Liver (tissue), 7 donors: ENCODE measurements at regions not wholly inside any gene's neighbourhood (a gene's known extent, or its start where the extent isn't known, plus 50 kb on each side); places are given as distances from the start of the nearest gene placed in this dataset.

Experiments used
- DNase-seq: peaks from one replicate; pipeline ENCODE4 v3.0.0-alpha.2; 2017; ENCODE audit warnings: low spot score
- H3K27ac ChIP-seq, 2 donors: one replicate each; pipeline ENCODE4 v1.7.0; 2013; ENCODE audit warnings: inconsistent platforms in 2 of 2, low read length in 2 of 2, control low read depth in 1 of 2, low read depth in 1 of 2, mild to moderate bottlenecking in 1 of 2
- H3K27me3 ChIP-seq, 4 donors: one replicate each; pipeline versions ENCODE4 v1.6.1 to v1.7.0; 2013; ENCODE audit warnings: low read length in 3 of 4, inconsistent platforms in 1 of 4, mild to moderate bottlenecking in 1 of 4, moderate library complexity in 1 of 4; ENCODE audit not compliant: control insufficient read depth in 4 of 4, insufficient read depth in 4 of 4
- H3K36me3 ChIP-seq, 4 donors: one replicate each; pipeline versions ENCODE4 v1.6.1 to v1.7.0; 2013; ENCODE audit warnings: low read length in 3 of 4, mild to moderate bottlenecking in 3 of 4, low read depth in 1 of 4, moderate library complexity in 1 of 4; ENCODE audit not compliant: control insufficient read depth in 4 of 4, insufficient read depth in 3 of 4
- H3K4me1 ChIP-seq, 4 donors: one replicate each; pipeline versions ENCODE4 v1.6.1 to v1.7.0; 2013; ENCODE audit warnings: low read length in 3 of 4, mild to moderate bottlenecking in 3 of 4, moderate library complexity in 1 of 4; ENCODE audit not compliant: control insufficient read depth in 4 of 4, insufficient read depth in 4 of 4
- H3K4me3 ChIP-seq, 3 donors: one replicate each; pipeline versions ENCODE4 v1.6.1 to v1.7.0; 2013; ENCODE audit warnings: low read length in 3 of 3, control low read depth in 1 of 3, low read depth in 1 of 3, mild to moderate bottlenecking in 1 of 3
- H3K9ac ChIP-seq, 2 donors: one replicate each; pipeline ENCODE4 v1.7.0; 2013; ENCODE audit warnings: low read length in 2 of 2, mild to moderate bottlenecking in 2 of 2, moderate library complexity in 2 of 2, control low read depth in 1 of 2, low read depth in 1 of 2
- H3K9me3 ChIP-seq, 4 donors: one replicate each; pipeline versions ENCODE4 v1.6.1 to v1.7.0; 2013; ENCODE audit warnings: low read length in 3 of 4; ENCODE audit not compliant: control insufficient read depth in 4 of 4
- FOXA1 ChIP-seq: IDR thresholded peaks from 2 replicates; pipeline ENCODE4 v1.6.1; 2016; ENCODE audit warnings: antibody characterized with exemption
- GABPA ChIP-seq, 2 donors: IDR thresholded peaks in 1 of 2; conservative IDR thresholded peaks in 1 of 2; 2 replicates each; pipeline ENCODE4 v1.6.1; 2016; ENCODE audit warnings: antibody characterized with exemption in 2 of 2, mild to moderate bottlenecking in 1 of 2, moderate library complexity in 1 of 2
- HNF4A ChIP-seq, 2 donors: conservative IDR thresholded peaks; 2 replicates each; pipeline ENCODE4 v1.6.1; 2016; ENCODE audit warnings: antibody characterized with exemption in 2 of 2, mild to moderate bottlenecking in 2 of 2
- HNF4G ChIP-seq: IDR thresholded peaks from 2 replicates; pipeline ENCODE4 v1.6.1; 2016; ENCODE audit warnings: antibody characterized with exemption
- NR2F2 ChIP-seq: IDR thresholded peaks from 2 replicates; pipeline ENCODE4 v1.6.1; 2016; ENCODE audit warnings: antibody characterized with exemption
- RAD21 ChIP-seq, 2 donors: IDR thresholded peaks; 2 replicates each; pipeline ENCODE4 v1.6.1; 2016; ENCODE audit warnings: antibody characterized with exemption in 2 of 2, mild to moderate bottlenecking in 2 of 2
- REST ChIP-seq: IDR thresholded peaks from 2 replicates; pipeline ENCODE4 v1.6.1; 2016; ENCODE audit warnings: antibody characterized with exemption, mild to moderate bottlenecking
- SP1 ChIP-seq: IDR thresholded peaks from 2 replicates; pipeline ENCODE4 v1.6.1; 2018; ENCODE audit warnings: antibody characterized with exemption, mild to moderate bottlenecking
- YY1 ChIP-seq: IDR thresholded peaks from 2 replicates; pipeline ENCODE4 v1.6.1; 2016; ENCODE audit warnings: antibody characterized with exemption, mild to moderate bottlenecking
- ZBTB33 ChIP-seq: IDR thresholded peaks from 2 replicates; pipeline ENCODE4 v1.6.1; 2016; ENCODE audit warnings: antibody characterized with exemption
- WGBS: extraction: QIAGEN DNeasy Blood & Tissue Kit; methylation state at CpG from one replicate; pipeline ENCODE4 v1.1.7; 2013; 5-methylcytosine and 5-hydroxymethylcytosine counted together
- TF ChIP-seq, protein P1 (sequence below): IDR thresholded peaks from 2 replicates; pipeline ENCODE4 v1.6.1; 2016; ENCODE audit warnings: antibody characterized with exemption
- TF ChIP-seq, protein P2 (sequence below): IDR thresholded peaks from 2 replicates; pipeline ENCODE4 v1.6.1; 2016; ENCODE audit warnings: antibody characterized with exemption
- donor health status: healthy.
- donor health status: healthy.
- donor health status: healthy.
- donor health status: healthy.

- Histone ChIP-seq H3K9ac (no peak overlapping the region), H3K27ac (no peak overlapping the region), H3K9me3 (no peaks in the 10 kb centered on the region), H3K27me3 (peaks cover 0 to 4% (median 0%) of the 10 kb centered on the region in 4 donors), H3K36me3 (no peaks in the 10 kb centered on the region), H3K4me1 (no peaks in the 10 kb centered on the region), H3K4me3 (no peak overlapping the region)
- TF ChIP-seq HNF4A (conservative IDR thresholded peaks at IDR 0.05), result no peak
- TF ChIP-seq, protein P1, sequence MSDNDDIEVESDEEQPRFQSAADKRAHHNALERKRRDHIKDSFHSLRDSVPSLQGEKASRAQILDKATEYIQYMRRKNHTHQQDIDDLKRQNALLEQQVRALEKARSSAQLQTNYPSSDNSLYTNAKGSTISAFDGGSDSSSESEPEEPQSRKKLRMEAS, result no peak
- TF ChIP-seq SP1, result no peak
- no peak for TF ChIP-seq GABPA (IDR thresholded peaks at IDR 0.05 in 1 of 2, conservative IDR thresholded peaks at IDR 0.05 in 1 of 2)
- TF ChIP-seq, protein P2, sequence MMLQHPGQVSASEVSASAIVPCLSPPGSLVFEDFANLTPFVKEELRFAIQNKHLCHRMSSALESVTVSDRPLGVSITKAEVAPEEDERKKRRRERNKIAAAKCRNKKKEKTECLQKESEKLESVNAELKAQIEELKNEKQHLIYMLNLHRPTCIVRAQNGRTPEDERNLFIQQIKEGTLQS, result no peak
- DNase-seq, result no peak
- WGBS, result 66% methylated on average over 2 of the region's 2 CpGs
Measured at GRCh38 chr18:47632970-47633635, 297.4 kb downstream of the SMAD2 start.

DNA sequence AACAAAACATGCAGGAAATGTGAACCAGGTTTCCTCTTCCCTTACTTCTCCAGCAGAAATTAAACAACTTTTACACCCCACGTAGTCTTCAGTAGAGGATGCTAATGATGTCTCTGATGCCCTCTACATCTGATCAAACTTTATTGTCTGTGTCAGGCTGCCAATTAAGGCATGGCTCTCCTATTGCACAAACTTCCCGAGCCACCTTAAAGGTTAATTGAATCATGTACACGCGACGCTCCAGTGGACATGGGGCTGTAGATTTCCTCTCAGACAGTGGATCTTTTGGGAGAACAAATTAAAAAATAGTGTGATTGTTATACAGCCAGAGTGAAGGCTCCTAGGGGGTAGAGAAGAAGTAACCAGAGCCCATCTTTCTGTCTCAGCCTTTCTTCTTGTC is 301.6 kb downstream of the SMAD2 start:
- WGBS, result 73% methylated on average over 5 of the region's 5 CpGs
- DNase-seq, result no peak
- TF ChIP-seq NR2F2 (no peak), RAD21 (IDR thresholded peaks at IDR 0.05) (no peak), YY1 (no peak), ZBTB33 (no peak)
- H3K9ac ChIP-seq, result no peak overlapping the region
- H3K9me3 ChIP-seq, result no peaks in the 10 kb centered on the region
- H3K4me3 ChIP-seq, result no peak overlapping the region
- no peaks in the 10 kb centered on the region for H3K4me1 ChIP-seq
- peaks cover 0 to 4% (median under 1%) of the 10 kb centered on the region in 4 donors for H3K27me3 ChIP-seq
- H3K27ac ChIP-seq, result no peak overlapping the region
- no peaks in the 10 kb centered on the region for H3K36me3 ChIP-seq

- Histone ChIP-seq H3K36me3 (no peaks in the 10 kb centered on the region), H3K27ac (no peak overlapping the region), H3K4me1 (no peaks in the 10 kb centered on the region), H3K9ac (no peak overlapping the region), H3K4me3 (no peak overlapping the region), H3K9me3 (no peaks in the 10 kb centered on the region), H3K27me3 (peaks cover 0 to 4% (median under 1%) of the 10 kb centered on the region in 4 donors)
- DNase-seq, result no peak
- TF ChIP-seq SP1, result no peak
- TF ChIP-seq, protein P1, result no peak
- TF ChIP-seq HNF4G, result no peak
- TF ChIP-seq REST, result no peak
- TF ChIP-seq NR2F2, result no peak
- no peak for TF ChIP-seq FOXA1
Measured at GRCh38 chr18:47628240-47628781, 302.1 kb downstream of the SMAD2 start.
